Neuronal stem cell (in vitro differentiated cells): ENCODE measurements at regions not wholly inside any gene's neighbourhood (a gene's known extent, or its start where the extent isn't known, plus 50 kb on each side); places are given as distances from the start of the nearest gene placed in this dataset.

Experiments used
- DNase-seq: peaks from one replicate; pipeline ENCODE4 v3.0.0-alpha.2; 2013; ENCODE audit warnings: low spot score
- H2AFZ ChIP-seq: one replicate; pipeline ENCODE4 v1.6.1; 2013; ENCODE audit warnings: mild to moderate bottlenecking, low read length, inconsistent platforms
- H2AK5ac ChIP-seq: 2 replicates; pipeline ENCODE4 v1.6.1; 2013; ENCODE audit warnings: low read depth, mild to moderate bottlenecking, inconsistent platforms, low read length, moderate library complexity, mixed read lengths
- H2BK120ac ChIP-seq: 2 replicates; pipeline ENCODE4 v1.6.1; 2013; ENCODE audit warnings: low read depth, mild to moderate bottlenecking, inconsistent platforms, low read length, moderate library complexity, mixed read lengths
- H2BK12ac ChIP-seq: one replicate; pipeline ENCODE4 v1.6.1; 2013; ENCODE audit warnings: low read length, inconsistent platforms
- H2BK15ac ChIP-seq: 2 replicates; pipeline ENCODE4 v1.6.1; 2013; ENCODE audit warnings: mild to moderate bottlenecking, low read length, inconsistent platforms, mixed read lengths
- H2BK5ac ChIP-seq: one replicate; pipeline ENCODE4 v1.6.1; 2013; ENCODE audit warnings: inconsistent platforms, mild to moderate bottlenecking, low read length, moderate library complexity
- H3K14ac ChIP-seq: one replicate; pipeline ENCODE4 v1.6.1; 2013; ENCODE audit warnings: low read length, inconsistent platforms
- H3K18ac ChIP-seq: 2 replicates; pipeline ENCODE4 v1.6.1; 2013; ENCODE audit warnings: low read length, inconsistent platforms
- H3K23ac ChIP-seq: 2 replicates; pipeline ENCODE4 v1.6.1; 2013; ENCODE audit warnings: low read depth, mild to moderate bottlenecking, mixed read lengths, low read length, inconsistent platforms; ENCODE audit not compliant: poor library complexity
- H3K27ac ChIP-seq: replicated peaks from 3 replicates; pipeline ENCODE4 v1.5.1; 2013; ENCODE audit warnings: low read length, inconsistent platforms
- H3K27me3 ChIP-seq, 3 experiments: 2 replicates each; pipeline ENCODE4 v1.6.1; 2013; ENCODE audit warnings: low read length in 3 of 3, mild to moderate bottlenecking in 2 of 3, inconsistent platforms in 1 of 3, low read depth in 1 of 3, mixed read lengths in 1 of 3, moderate library complexity in 1 of 3; ENCODE audit not compliant: control insufficient read depth in 3 of 3, insufficient read depth in 3 of 3
- H3K36me3 ChIP-seq, 2 donors: replicated peaks in 1 of 2; 2 replicates each; pipeline ENCODE4 v1.6.1; 2013; ENCODE audit warnings: low read length in 2 of 2; ENCODE audit not compliant: control insufficient read depth in 2 of 2, insufficient read depth in 2 of 2
- H3K4ac ChIP-seq: 2 replicates; pipeline ENCODE4 v1.6.1; 2013; ENCODE audit warnings: inconsistent platforms, mild to moderate bottlenecking, low read length, moderate library complexity
- H3K4me1 ChIP-seq, 2 donors: 1 replicate in 1 of 2; 2 replicates in 1 of 2; pipeline ENCODE4 v1.6.1; 2013; ENCODE audit warnings: low read length in 2 of 2, low read depth in 1 of 2; ENCODE audit not compliant: control insufficient read depth in 2 of 2, insufficient read depth in 1 of 2
- H3K4me2 ChIP-seq: one replicate; pipeline ENCODE4 v1.6.1; 2013; ENCODE audit warnings: mild to moderate bottlenecking, low read length, inconsistent platforms; ENCODE audit not compliant: insufficient read depth, poor library complexity, severe bottlenecking
- H3K4me3 ChIP-seq, 2 donors: 2 replicates each; pipeline ENCODE4 v1.5.1; 2013; ENCODE audit warnings: low read length in 2 of 2, mild to moderate bottlenecking in 2 of 2, inconsistent platforms in 1 of 2, moderate library complexity in 1 of 2
- H3K79me1 ChIP-seq: one replicate; pipeline ENCODE4 v1.6.1; 2013; ENCODE audit warnings: low read depth, mild to moderate bottlenecking, inconsistent platforms, low read length, moderate library complexity
- H3K9ac ChIP-seq: one replicate; pipeline ENCODE4 v1.6.1; 2013; ENCODE audit warnings: mild to moderate bottlenecking, low read depth, low read length, inconsistent platforms; ENCODE audit not compliant: poor library complexity
- H3K9me3 ChIP-seq, 2 donors: replicated peaks in 1 of 2; 2 replicates each; pipeline versions ENCODE3 to v1.6.1; 2013; ENCODE audit warnings: low read length in 2 of 2, mild to moderate bottlenecking in 2 of 2, inconsistent platforms in 1 of 2, low read depth in 1 of 2, mixed read lengths in 1 of 2, moderate library complexity in 1 of 2; ENCODE audit not compliant: control insufficient read depth in 2 of 2, insufficient read depth in 1 of 2
- H4K8ac ChIP-seq: one replicate; pipeline ENCODE4 v1.6.1; 2013; ENCODE audit warnings: low read depth, mild to moderate bottlenecking, inconsistent platforms, low read length, moderate library complexity
- H4K91ac ChIP-seq: one replicate; pipeline ENCODE4 v1.6.1; 2013; ENCODE audit warnings: low read length, low read depth, mild to moderate bottlenecking, inconsistent platforms; ENCODE audit not compliant: poor library complexity
- WGBS, 2 donors: extraction: QIAGEN DNeasy Blood & Tissue Kit; methylation state at CpG; one replicate each; pipeline ENCODE4 v1.1.7; 2013; ENCODE audit warnings: missing lambda C conversion rate in 2 of 2, mixed read lengths in 1 of 2; ENCODE audit not compliant: insufficient read length in 2 of 2, insufficient replicate concordance in 1 of 2; ENCODE audit errors: extremely low coverage in 2 of 2; 5-methylcytosine and 5-hydroxymethylcytosine counted together

GRCh38 chr13:65834897-65835296, 1395.2 kb downstream of the PCDH9 start:
- H2AFZ ChIP-seq: no peak overlapping the region
- no peak overlapping the region for H4K91ac ChIP-seq

DNA sequence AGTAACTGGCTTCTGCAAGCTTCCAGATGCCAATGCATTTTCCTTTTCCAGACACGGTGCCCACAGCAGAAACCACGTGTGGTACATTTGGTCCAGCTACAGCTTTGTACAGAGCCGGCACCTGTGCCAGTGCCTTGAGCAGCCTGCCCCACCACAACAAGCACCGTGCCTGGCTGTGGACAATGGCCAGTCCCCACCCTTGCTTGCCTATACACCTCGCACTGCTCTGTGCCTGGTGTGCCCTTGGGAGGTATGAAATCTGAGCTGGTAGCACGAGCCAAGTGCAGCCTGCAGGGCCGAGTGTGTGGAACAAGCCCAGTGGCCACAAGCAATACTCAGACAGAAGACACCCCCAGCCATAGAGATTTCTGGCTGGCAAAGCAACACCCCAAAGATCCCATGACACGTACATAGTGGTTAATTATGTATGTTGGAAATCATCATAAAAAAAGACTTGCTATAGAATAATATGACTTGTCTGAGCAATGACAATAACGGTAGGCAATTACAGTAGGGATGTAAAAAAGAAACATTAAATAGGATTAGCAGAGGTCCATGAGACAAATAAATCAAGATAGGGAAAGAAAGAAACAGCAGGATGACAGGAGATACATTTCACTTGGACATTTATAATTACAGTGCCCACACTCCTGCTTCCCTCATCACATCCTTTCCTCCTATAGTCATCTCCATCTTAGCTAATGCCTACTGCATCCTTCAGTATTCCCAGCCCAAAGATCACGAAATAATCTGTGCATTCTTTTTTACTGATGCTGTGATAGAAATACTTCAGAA, 1399.5 kb downstream of the PCDH9 start:
- peak overlapping the region; percentile 59 for H3K18ac ChIP-seq
- no peak overlapping the region for H2AK5ac ChIP-seq
- H3K14ac ChIP-seq: no peak overlapping the region
- H3K9ac ChIP-seq: no peak overlapping the region
- no peak for DNase-seq
- no peak overlapping the region for H4K91ac ChIP-seq
- no peak overlapping the region for H2BK5ac ChIP-seq
- WGBS, 2 donors: no CpG with 5 or more reads among the region's 10 CpGs
- H3K9me3 ChIP-seq: peaks cover 0 to 2% of the 10 kb centered on the region in 2 donors
- no peak overlapping the region for H3K4me2 ChIP-seq
- H2BK12ac ChIP-seq: no peak overlapping the region
- no peaks in the 10 kb centered on the region for H3K4me1 ChIP-seq
- no peak overlapping the region for H4K8ac ChIP-seq
- H3K27me3 ChIP-seq: no peaks in the 10 kb centered on the region
- H3K27ac ChIP-seq: no peak overlapping the region
- H2BK120ac ChIP-seq: no peak overlapping the region
- H3K36me3 ChIP-seq: no peaks in the 10 kb centered on the region
- no peak overlapping the region for H2AFZ ChIP-seq
- peaks cover 1% of the 10 kb centered on the region for H3K79me1 ChIP-seq
- H3K4ac ChIP-seq: no peak overlapping the region
- no peak overlapping the region for H3K4me3 ChIP-seq
- H2BK15ac ChIP-seq: no peak overlapping the region
- H3K23ac ChIP-seq: no peak overlapping the region

More at GRCh38 chr13:65834897-65835296, 1395.2 kb downstream of the PCDH9 start:
- Histone ChIP-seq H2BK5ac (no peak overlapping the region), H4K8ac (no peak overlapping the region), H3K9ac (no peak overlapping the region), H2BK15ac (no peak overlapping the region), H3K18ac (no peak overlapping the region), H3K4me3 (no peak overlapping the region), H3K4me2 (no peak overlapping the region), H2AK5ac (no peak overlapping the region), H2BK12ac (no peak overlapping the region), H3K4me1 (no peaks in the 10 kb centered on the region), H2BK120ac (no peak overlapping the region), H3K27ac (no peak overlapping the region), H3K4ac (no peak overlapping the region), H3K9me3 (no peaks in the 10 kb centered on the region), H3K79me1 (no peaks in the 10 kb centered on the region), H3K36me3 (no peaks in the 10 kb centered on the region), H3K23ac (no peak overlapping the region), H3K27me3 (no peaks in the 10 kb centered on the region), H3K14ac (no peak overlapping the region)
- DNase-seq: no peak
- no CpG with 5 or more reads among the region's 2 CpGs for WGBS, 2 donors

DNA sequence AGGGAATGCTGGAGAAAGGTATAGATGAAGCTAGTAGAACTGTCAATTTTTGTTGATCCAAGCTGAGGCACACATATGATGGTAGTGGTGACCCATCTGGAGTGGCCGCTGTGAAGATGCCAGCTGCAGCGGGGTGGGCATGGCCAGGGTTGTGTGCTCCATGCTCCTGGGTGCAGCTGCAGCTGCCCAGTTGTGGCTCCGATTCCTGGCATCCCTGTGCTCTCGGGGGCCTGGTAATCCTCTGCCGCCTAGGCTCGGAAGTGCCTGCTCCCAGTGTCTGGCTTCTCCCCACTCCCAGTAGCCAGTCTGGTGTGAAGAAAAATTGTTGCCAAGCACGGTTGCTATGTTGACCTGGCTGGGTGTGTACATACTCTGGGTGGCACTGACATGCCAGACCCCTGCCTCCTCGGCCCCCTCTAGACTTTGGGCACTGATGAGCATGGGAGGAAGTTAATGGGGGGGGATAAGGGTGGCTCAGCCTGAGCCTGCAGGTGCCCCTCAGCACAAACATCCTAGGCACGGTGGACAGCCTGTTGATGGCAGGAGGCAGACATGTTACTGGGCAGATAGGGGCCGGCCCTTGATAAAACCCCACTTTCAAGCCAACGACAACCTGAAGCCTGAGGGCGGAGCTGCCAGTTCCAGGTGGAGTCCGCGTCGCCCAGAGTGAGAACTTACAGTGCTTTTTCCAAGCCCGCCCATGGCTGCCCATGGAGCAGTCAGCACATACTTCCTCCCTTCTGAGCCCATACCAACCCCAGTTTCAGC, 1400.7 kb downstream of the PCDH9 start:
- Histone ChIP-seq H3K9me3 (peaks cover 0 to 2% of the 10 kb centered on the region in 2 donors), H3K23ac (no peak overlapping the region), H3K4ac (no peak overlapping the region), H3K14ac (peak overlapping the region; percentile 38), H2BK5ac (no peak overlapping the region), H3K27ac (no peak overlapping the region), H4K8ac (peak overlapping the region; percentile 98), H3K4me2 (no peak overlapping the region), H3K27me3 (no peaks in the 10 kb centered on the region), H2AFZ (no peak overlapping the region), H2AK5ac (no peak overlapping the region), H3K4me1 (no peaks in the 10 kb centered on the region), H4K91ac (no peak overlapping the region), H3K18ac (no peak overlapping the region), H2BK15ac (no peak overlapping the region), H3K79me1 (peaks cover 1% of the 10 kb centered on the region), H2BK12ac (no peak overlapping the region), H3K4me3 (no peak overlapping the region), H3K36me3 (no peaks in the 10 kb centered on the region), H3K9ac (no peak overlapping the region), H2BK120ac (no peak overlapping the region)
- no peak for DNase-seq
- no CpG with 5 or more reads among the region's 16 CpGs for WGBS, 2 donors

DNA sequence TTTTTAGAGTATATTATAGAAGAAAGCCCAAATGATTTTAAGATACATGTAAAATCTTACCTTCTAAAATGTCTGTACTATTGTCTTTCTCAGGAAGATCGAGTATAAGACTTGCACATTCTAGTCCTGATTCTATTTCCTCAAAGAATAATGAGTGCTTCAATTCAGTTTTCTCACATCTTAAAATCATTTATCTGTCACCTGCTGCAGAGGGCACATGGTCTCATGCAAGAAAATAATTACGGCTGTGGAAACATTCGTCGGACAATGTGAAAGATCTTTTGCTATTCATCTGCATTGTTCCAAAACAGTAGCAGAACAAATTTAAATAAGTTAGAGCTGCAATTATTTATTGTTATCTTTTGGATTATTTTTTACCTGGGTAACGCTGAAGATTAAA, 1403.5 kb downstream of the PCDH9 start:
- H3K27me3 ChIP-seq: no peaks in the 10 kb centered on the region

More for the DNA sequence above, 1403.5 kb downstream of the PCDH9 start:
- Histone ChIP-seq H2BK15ac (no peak overlapping the region), H2BK12ac (no peak overlapping the region), H3K4ac (no peak overlapping the region), H3K4me3 (no peak overlapping the region), H4K91ac (no peak overlapping the region), H3K23ac (no peak overlapping the region), H4K8ac (no peak overlapping the region), H3K9me3 (peaks cover 0 to 2% of the 10 kb centered on the region in 2 donors), H3K14ac (no peak overlapping the region), H2AFZ (no peak overlapping the region), H3K9ac (no peak overlapping the region), H3K18ac (no peak overlapping the region), H3K27ac (no peak overlapping the region), H3K79me1 (peaks cover 1% of the 10 kb centered on the region), H2BK5ac (no peak overlapping the region), H2BK120ac (no peak overlapping the region), H3K4me2 (no peak overlapping the region), H3K4me1 (no peaks in the 10 kb centered on the region), H2AK5ac (no peak overlapping the region), H3K36me3 (no peaks in the 10 kb centered on the region)
- no peak for DNase-seq
- WGBS, 2 donors: no CpG with 5 or more reads among the region's 5 CpGs
